GM23248 (cell line): ENCODE measurements at regions not wholly inside any gene's neighbourhood (a gene's known extent, or its start where the extent isn't known, plus 50 kb on each side); places are given as distances from the start of the nearest gene placed in this dataset.

Source experiments
- DNase-seq: peaks from one replicate; pipeline ENCODE4 v3.0.0-alpha.2; 2015
- H2AFZ ChIP-seq: fragments of 200-600 bp; sonication (generic); 2 replicates; pipeline ENCODE4 v1.6.1; 2016; ENCODE audit warnings: antibody characterized with exemption
- H3F3A ChIP-seq: fragments of 200-600 bp; sonication (generic); 2 replicates; pipeline ENCODE4 v1.6.1; 2016; ENCODE audit warnings: mild to moderate bottlenecking, antibody characterized with exemption, mixed run types; ENCODE audit not compliant: insufficient read depth
- H3K27ac ChIP-seq: fragments of 200-600 bp; sonication (generic); 2 replicates; pipeline ENCODE4 v1.5.1; 2016; ENCODE audit warnings: mild to moderate bottlenecking
- H3K27me3 ChIP-seq: fragments of 200-600 bp; sonication (generic); replicated peaks from 2 replicates; pipeline ENCODE4 v1.6.1; 2016; ENCODE audit warnings: mild to moderate bottlenecking; ENCODE audit not compliant: insufficient read depth
- H3K36me3 ChIP-seq: fragments of 200-600 bp; sonication (generic); 2 replicates; pipeline ENCODE4 v1.6.1; 2016; ENCODE audit warnings: low read depth, mild to moderate bottlenecking
- H3K4me1 ChIP-seq: fragments of 200-600 bp; sonication (generic); 2 replicates; pipeline ENCODE4 v1.6.1; 2016; ENCODE audit warnings: mild to moderate bottlenecking; ENCODE audit not compliant: insufficient read depth
- H3K4me2 ChIP-seq: fragments of 200-600 bp; sonication (generic); one replicate; pipeline ENCODE4 v1.6.1; 2016; ENCODE audit warnings: mild to moderate bottlenecking; ENCODE audit not compliant: unreplicated experiment
- H3K4me3 ChIP-seq: fragments of 200-600 bp; sonication (generic); 2 replicates; pipeline ENCODE4 v1.5.1; 2016; ENCODE audit warnings: mild to moderate bottlenecking
- H3K79me2 ChIP-seq: fragments of 200-600 bp; sonication (generic); 2 replicates; pipeline ENCODE4 v1.6.1; 2016; ENCODE audit warnings: mild to moderate bottlenecking; ENCODE audit not compliant: insufficient read depth
- H3K9ac ChIP-seq: fragments of 200-600 bp; sonication (generic); 2 replicates; pipeline ENCODE4 v1.6.1; 2016; ENCODE audit warnings: mild to moderate bottlenecking
- H3K9me2 ChIP-seq: fragments of 200-600 bp; sonication (generic); 2 replicates; pipeline ENCODE4 v1.6.1; 2016; ENCODE audit warnings: mixed run types, mild to moderate bottlenecking, moderate library complexity; ENCODE audit not compliant: insufficient read depth
- H3K9me3 ChIP-seq: fragments of 200-600 bp; sonication (generic); one replicate; pipeline ENCODE4 v1.6.1; 2017; ENCODE audit warnings: low read depth
- H4K20me1 ChIP-seq: fragments of 200-600 bp; sonication (generic); 2 replicates; pipeline ENCODE4 v1.6.0; 2016; ENCODE audit not compliant: insufficient read depth
- EZH2 ChIP-seq: fragments of 200-600 bp; sonication (generic); IDR thresholded peaks from 2 replicates; pipeline ENCODE4 v1.6.1; 2018; ENCODE audit warnings: antibody characterized with exemption, mild to moderate bottlenecking; ENCODE audit not compliant: insufficient read depth, poor library complexity, severe bottlenecking
- EZH2phosphoT487 ChIP-seq: fragments of 200-600 bp; sonication (generic); IDR thresholded peaks from 2 replicates; pipeline ENCODE4 v1.6.1; 2018; ENCODE audit warnings: antibody characterized with exemption, moderate library complexity, mild to moderate bottlenecking, low read depth; ENCODE audit not compliant: insufficient read depth
- WGBS, 2 experiments: methylation state at CpG; one replicate each; pipeline ENCODE4 v1.1.6; 2015 to 2017; ENCODE audit warnings: low lambda C conversion rate in 2 of 2, low coverage in 1 of 2; ENCODE audit errors: missing lambda C conversion rate in 2 of 2; 5-methylcytosine and 5-hydroxymethylcytosine counted together
- in situ Hi-C: fragments of 300-500 bp; cut with MboI; formaldehyde crosslinking; loops from 2 replicates; pipeline ENCODE4 v1.15.0; 2020

- no peaks in the 10 kb centered on the region for H3K36me3 ChIP-seq
- no peaks in the 10 kb centered on the region for H3K79me2 ChIP-seq
- no peak overlapping the region for H3K9ac ChIP-seq
- H3K9me3 ChIP-seq = no peaks in the 10 kb centered on the region
- H4K20me1 ChIP-seq = no peaks in the 10 kb centered on the region
- H3K9me2 ChIP-seq = no peaks in the 10 kb centered on the region
- no peak overlapping the region for H3K4me2 ChIP-seq
- no peak overlapping the region for H2AFZ ChIP-seq
- in situ Hi-C loops = no loop called here
- H3K27me3 ChIP-seq = no peaks in the 10 kb centered on the region
- H3F3A ChIP-seq = no peaks in the 10 kb centered on the region
- no peak for DNase-seq
- no peak overlapping the region for H3K4me3 ChIP-seq
- H3K27ac ChIP-seq = no peak overlapping the region
- TF ChIP-seq EZH2phosphoT487 = no peak
- H3K4me1 ChIP-seq = no peaks in the 10 kb centered on the region
- 0 to 9% methylated on average over 2 of the region's 2 CpGs for WGBS, 2 experiments
These were observed 1102.5 kb downstream of the AMY1C start for GRCh38 chr1:104852151-104852550.

- TF ChIP-seq EZH2 (no peak), EZH2phosphoT487 (no peak)
- DNase-seq = no peak
- 23 to 38% methylated on average over 2 of the region's 2 CpGs for WGBS, 2 experiments
- H3K4me3 ChIP-seq = no peak overlapping the region
- H3K27ac ChIP-seq = no peak overlapping the region
- no peaks in the 10 kb centered on the region for H3K36me3 ChIP-seq
- no peaks in the 10 kb centered on the region for H3K27me3 ChIP-seq
- no peaks in the 10 kb centered on the region for H3K9me2 ChIP-seq
- no peak overlapping the region for H3K9ac ChIP-seq
- H3F3A ChIP-seq = no peaks in the 10 kb centered on the region
- H3K79me2 ChIP-seq = no peaks in the 10 kb centered on the region
- in situ Hi-C loops = no loop called here
- H3K4me1 ChIP-seq = no peaks in the 10 kb centered on the region
- H3K9me3 ChIP-seq = no peaks in the 10 kb centered on the region
- no peak overlapping the region for H3K4me2 ChIP-seq
- H4K20me1 ChIP-seq = no peaks in the 10 kb centered on the region
- no peak overlapping the region for H2AFZ ChIP-seq
These were observed 1103.6 kb downstream of the AMY1C start for GRCh38 chr1:104853276-104853675.

GRCh38 chr1:104854529-104854928 lies 1104.8 kb downstream of the AMY1C start:
- Histone ChIP-seq H3K4me3 (no peak overlapping the region), H3K79me2 (no peaks in the 10 kb centered on the region), H3K27ac (no peak overlapping the region), H3F3A (no peaks in the 10 kb centered on the region), H4K20me1 (no peaks in the 10 kb centered on the region), H3K9me2 (no peaks in the 10 kb centered on the region), H3K9ac (no peak overlapping the region), H3K27me3 (no peaks in the 10 kb centered on the region), H3K4me1 (no peaks in the 10 kb centered on the region), H3K9me3 (no peaks in the 10 kb centered on the region), H2AFZ (no peak overlapping the region), H3K36me3 (no peaks in the 10 kb centered on the region), H3K4me2 (no peak overlapping the region)
- DNase-seq = no peak
- in situ Hi-C loops = no loop called here
- 28 to 33% methylated on average over 2 of the region's 2 CpGs for WGBS, 2 experiments
- TF ChIP-seq EZH2 (no peak), EZH2phosphoT487 (no peak)

GRCh38 chr1:104855550-104855949 lies 1105.9 kb downstream of the AMY1C start:
- Histone ChIP-seq H3K36me3 (no peaks in the 10 kb centered on the region), H3K4me2 (no peak overlapping the region), H3K79me2 (no peaks in the 10 kb centered on the region), H3K4me1 (no peaks in the 10 kb centered on the region), H4K20me1 (no peaks in the 10 kb centered on the region), H2AFZ (no peak overlapping the region), H3K9ac (no peak overlapping the region), H3K9me2 (no peaks in the 10 kb centered on the region), H3K4me3 (no peak overlapping the region), H3F3A (no peaks in the 10 kb centered on the region), H3K27ac (no peak overlapping the region), H3K9me3 (no peaks in the 10 kb centered on the region), H3K27me3 (no peaks in the 10 kb centered on the region)
- DNase-seq = no peak
- in situ Hi-C loops = no loop called here
- TF ChIP-seq EZH2phosphoT487 (no peak), EZH2 (no peak)
- WGBS, 2 experiments = 15 to 19% methylated on average over 3 of the region's 3 CpGs

GRCh38 chr1:104856091-104856490 lies 1106.4 kb downstream of the AMY1C start:
- Histone ChIP-seq H3F3A (no peaks in the 10 kb centered on the region), H3K9me3 (no peaks in the 10 kb centered on the region), H3K27me3 (no peaks in the 10 kb centered on the region), H3K4me2 (no peak overlapping the region), H3K9me2 (no peaks in the 10 kb centered on the region), H3K36me3 (no peaks in the 10 kb centered on the region), H3K4me1 (no peaks in the 10 kb centered on the region), H3K4me3 (no peak overlapping the region), H4K20me1 (no peaks in the 10 kb centered on the region), H3K79me2 (no peaks in the 10 kb centered on the region), H3K27ac (no peak overlapping the region), H3K9ac (no peak overlapping the region), H2AFZ (no peak overlapping the region)
- in situ Hi-C loops = no loop called here
- TF ChIP-seq EZH2 (no peak), EZH2phosphoT487 (no peak)
- 65 to 71% methylated on average over 15 to 16 of the region's 16 CpGs for WGBS, 2 experiments
- DNase-seq = no peak
